Thoracic aorta (tissue), 2 donors: ENCODE measurements at regions not wholly inside any gene's neighbourhood (a gene's known extent, or its start where the extent isn't known, plus 50 kb on each side); places are given as distances from the start of the nearest gene placed in this dataset.

ENCODE experiments used
- ATAC-seq: fragments of 150-250 bp; one replicate; pipeline ENCODE4 v1.8.0; 2017; ENCODE audit warnings: low read depth; ENCODE audit not compliant: insufficient number of reproducible peaks, low FRiP score
- DNase-seq: peaks from one replicate; pipeline ENCODE4 v3.0.0-alpha.2; 2020; ENCODE audit warnings: low spot score
- H3K27ac ChIP-seq, 2 donors: fragments of 200-600 bp; sonication (generic); 1 replicate in 1 of 2; 2 replicates in 1 of 2; pipeline ENCODE4 v1.5.1; 2016; ENCODE audit warnings: mild to moderate bottlenecking in 2 of 2, moderate library complexity in 2 of 2
- H3K27me3 ChIP-seq: fragments of 200-600 bp; sonication (generic); replicated peaks from 2 replicates; pipeline ENCODE4 v1.6.0; 2016; ENCODE audit warnings: mild to moderate bottlenecking; ENCODE audit not compliant: insufficient read depth
- H3K36me3 ChIP-seq: fragments of 200-600 bp; sonication (generic); one replicate; pipeline ENCODE4 v1.5.1; 2016
- H3K4me1 ChIP-seq, 2 donors: fragments of 200-600 bp; sonication (generic); 1 replicate in 1 of 2; 2 replicates in 1 of 2; pipeline versions ENCODE4 v1.5.1 to v1.6.0; 2016; ENCODE audit warnings: low read depth in 2 of 2, mild to moderate bottlenecking in 1 of 2; ENCODE audit not compliant: control insufficient read depth in 1 of 2
- H3K4me3 ChIP-seq: fragments of 200-600 bp; sonication (generic); 2 replicates; pipeline ENCODE4 v1.5.1; 2016; ENCODE audit warnings: mild to moderate bottlenecking
- H3K9me3 ChIP-seq: fragments of 200-600 bp; sonication (generic); 2 replicates; pipeline ENCODE4 v1.5.1; 2016
- TF ChIP-seq, protein P1 (sequence below): fragments of 200-600 bp; sonication (generic); IDR thresholded peaks from one replicate; pipeline ENCODE4 v1.5.1; 2019; ENCODE audit warnings: antibody characterized with exemption

DNA sequence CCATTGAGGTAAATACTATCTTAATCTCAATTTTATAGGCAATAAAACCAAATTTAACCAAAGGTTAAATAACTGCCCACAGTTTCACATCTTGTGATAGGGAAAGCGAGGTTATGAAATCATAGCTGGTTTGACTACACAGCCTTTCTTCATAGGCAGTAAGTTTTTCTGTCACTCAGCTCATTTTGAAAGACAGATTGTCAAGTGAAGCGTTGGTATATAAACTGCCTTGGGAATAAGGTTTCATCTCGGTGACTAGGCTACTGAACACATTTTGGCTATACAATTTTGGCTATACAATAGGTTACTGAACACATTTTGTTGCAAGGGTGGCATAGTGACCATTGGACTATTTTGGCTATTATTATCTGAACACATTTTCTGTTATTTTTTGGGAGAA lies 793.7 kb downstream of the TRHDE start:
- Histone ChIP-seq H3K4me1 (no peaks in the 10 kb centered on the region), H3K9me3 (no peaks in the 10 kb centered on the region), H3K27me3 (no peaks in the 10 kb centered on the region), H3K36me3 (no peaks in the 10 kb centered on the region), H3K4me3 (no peak overlapping the region), H3K27ac (no peak overlapping the region)
- ATAC-seq (no peak), DNase-seq (no peak)
- TF ChIP-seq, protein P1, sequence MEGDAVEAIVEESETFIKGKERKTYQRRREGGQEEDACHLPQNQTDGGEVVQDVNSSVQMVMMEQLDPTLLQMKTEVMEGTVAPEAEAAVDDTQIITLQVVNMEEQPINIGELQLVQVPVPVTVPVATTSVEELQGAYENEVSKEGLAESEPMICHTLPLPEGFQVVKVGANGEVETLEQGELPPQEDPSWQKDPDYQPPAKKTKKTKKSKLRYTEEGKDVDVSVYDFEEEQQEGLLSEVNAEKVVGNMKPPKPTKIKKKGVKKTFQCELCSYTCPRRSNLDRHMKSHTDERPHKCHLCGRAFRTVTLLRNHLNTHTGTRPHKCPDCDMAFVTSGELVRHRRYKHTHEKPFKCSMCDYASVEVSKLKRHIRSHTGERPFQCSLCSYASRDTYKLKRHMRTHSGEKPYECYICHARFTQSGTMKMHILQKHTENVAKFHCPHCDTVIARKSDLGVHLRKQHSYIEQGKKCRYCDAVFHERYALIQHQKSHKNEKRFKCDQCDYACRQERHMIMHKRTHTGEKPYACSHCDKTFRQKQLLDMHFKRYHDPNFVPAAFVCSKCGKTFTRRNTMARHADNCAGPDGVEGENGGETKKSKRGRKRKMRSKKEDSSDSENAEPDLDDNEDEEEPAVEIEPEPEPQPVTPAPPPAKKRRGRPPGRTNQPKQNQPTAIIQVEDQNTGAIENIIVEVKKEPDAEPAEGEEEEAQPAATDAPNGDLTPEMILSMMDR = no peak

DNA sequence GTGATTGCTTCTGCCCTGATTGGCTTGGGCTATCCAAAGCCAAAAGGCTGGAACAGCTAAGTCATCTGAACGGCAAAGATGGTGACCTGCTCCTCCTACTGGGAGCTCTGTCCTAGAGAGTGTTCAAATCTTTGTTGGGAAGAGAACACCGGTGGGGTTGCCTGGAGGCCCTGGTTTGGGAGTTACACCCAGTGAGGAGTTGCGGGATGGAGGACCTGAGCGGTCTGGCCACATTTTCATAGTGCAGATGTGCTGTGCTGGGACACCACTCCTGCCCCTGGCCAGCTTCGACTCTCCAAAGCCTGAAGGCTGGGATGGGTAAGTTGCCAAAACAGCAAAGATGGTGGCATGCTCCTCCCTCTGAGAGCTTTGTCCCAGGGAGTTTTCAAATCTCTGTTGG lies 795.4 kb downstream of the TRHDE start:
- Histone ChIP-seq H3K27me3 (no peaks in the 10 kb centered on the region), H3K4me1 (no peaks in the 10 kb centered on the region), H3K36me3 (no peaks in the 10 kb centered on the region), H3K27ac (no peak overlapping the region), H3K9me3 (no peaks in the 10 kb centered on the region), H3K4me3 (no peak overlapping the region)
- DNase-seq (no peak), ATAC-seq (no peak)
- TF ChIP-seq, protein P1 = no peak

DNA sequence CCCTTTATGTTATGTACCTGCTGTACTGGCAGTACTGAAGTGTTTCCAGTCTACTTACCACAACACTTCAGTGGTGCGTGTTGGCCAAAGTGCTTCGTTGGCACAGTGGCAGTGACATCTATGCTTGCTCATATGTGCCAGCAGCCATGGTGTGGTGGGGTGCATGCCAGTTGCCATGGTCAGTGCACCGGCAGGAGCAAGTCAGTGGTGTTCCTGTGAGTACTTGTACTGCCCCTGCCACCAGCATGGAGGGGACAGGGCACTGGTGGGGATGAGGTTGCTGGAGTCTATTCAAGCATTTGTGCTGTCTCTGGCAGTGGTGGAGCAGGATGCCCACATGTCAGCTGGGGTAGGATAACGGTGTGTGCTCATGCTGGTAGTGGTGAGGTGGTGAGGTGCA lies 800.0 kb downstream of the TRHDE start:
- Histone ChIP-seq H3K27ac (no peak overlapping the region), H3K4me1 (no peaks in the 10 kb centered on the region), H3K27me3 (no peaks in the 10 kb centered on the region), H3K36me3 (no peaks in the 10 kb centered on the region), H3K4me3 (no peak overlapping the region), H3K9me3 (no peaks in the 10 kb centered on the region)
- TF ChIP-seq, protein P1 = no peak
- no peak for DNase-seq
- ATAC-seq = no peak

DNA sequence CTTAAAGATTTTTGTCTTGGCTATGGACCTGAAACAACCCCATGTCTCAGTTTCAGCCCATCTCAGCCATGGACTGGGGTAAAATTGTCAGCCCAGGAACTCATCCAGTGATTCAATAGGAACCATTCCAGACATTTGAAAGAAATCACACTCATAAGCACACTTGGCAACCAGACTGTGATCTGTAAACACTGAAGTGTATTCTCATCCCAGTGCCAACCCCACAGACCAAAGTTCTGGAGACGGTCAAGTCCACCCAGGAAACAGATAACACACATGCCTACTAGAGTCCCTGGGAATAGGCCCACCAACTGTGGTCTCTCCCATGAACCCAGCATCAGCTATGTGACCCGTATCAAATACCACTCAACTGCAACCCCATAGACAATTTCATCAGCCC lies 804.6 kb downstream of the TRHDE start:
- Histone ChIP-seq H3K27ac (no peak overlapping the region), H3K4me3 (no peak overlapping the region), H3K4me1 (no peaks in the 10 kb centered on the region), H3K9me3 (no peaks in the 10 kb centered on the region), H3K27me3 (no peaks in the 10 kb centered on the region), H3K36me3 (no peaks in the 10 kb centered on the region)
- ATAC-seq = no peak
- TF ChIP-seq, protein P1 = no peak
- no peak for DNase-seq

DNA sequence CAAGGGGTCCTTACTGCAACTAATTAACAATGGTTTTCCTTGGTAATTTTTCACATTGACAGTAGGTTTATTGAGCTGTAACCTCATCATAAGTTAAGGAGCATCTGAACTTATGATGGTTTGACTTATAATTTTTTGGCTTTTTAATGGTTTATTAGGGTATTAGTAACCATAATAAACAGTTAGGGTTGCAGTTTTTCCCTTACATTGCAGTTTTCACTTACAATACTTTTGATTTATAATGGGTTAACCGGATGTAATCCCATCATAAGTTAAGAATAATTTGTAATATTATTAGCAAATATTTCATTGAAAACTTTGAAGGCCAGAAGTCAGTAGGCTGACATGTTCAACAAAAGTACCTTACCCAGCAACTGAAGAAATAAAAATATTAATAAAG lies 811.6 kb downstream of the TRHDE start:
- TF ChIP-seq, protein P1 = no peak
- Histone ChIP-seq H3K27ac (no peak overlapping the region), H3K36me3 (no peaks in the 10 kb centered on the region), H3K9me3 (no peaks in the 10 kb centered on the region), H3K4me3 (no peak overlapping the region), H3K27me3 (no peaks in the 10 kb centered on the region), H3K4me1 (no peaks in the 10 kb centered on the region)
- ATAC-seq = no peak
- DNase-seq = no peak
